Astrocyte (in vitro differentiated cells and primary cell): ENCODE measurements at regions not wholly inside any gene's neighbourhood (a gene's known extent, or its start where the extent isn't known, plus 50 kb on each side); places are given as distances from the start of the nearest gene placed in this dataset.

Experiments used
- EZH2 ChIP-seq: IDR thresholded peaks from 2 replicates; pipeline ENCODE4 v1.6.1; 2012; ENCODE audit warnings: mild to moderate bottlenecking, low read length, inconsistent platforms; ENCODE audit not compliant: insufficient read depth
- TF ChIP-seq, protein P1 (sequence below): IDR thresholded peaks from 2 replicates; pipeline ENCODE4 v1.5.1; 2011; ENCODE audit warnings: low read depth, mild to moderate bottlenecking, inconsistent platforms, low read length, moderate library complexity; ENCODE audit not compliant: insufficient read depth

DNA sequence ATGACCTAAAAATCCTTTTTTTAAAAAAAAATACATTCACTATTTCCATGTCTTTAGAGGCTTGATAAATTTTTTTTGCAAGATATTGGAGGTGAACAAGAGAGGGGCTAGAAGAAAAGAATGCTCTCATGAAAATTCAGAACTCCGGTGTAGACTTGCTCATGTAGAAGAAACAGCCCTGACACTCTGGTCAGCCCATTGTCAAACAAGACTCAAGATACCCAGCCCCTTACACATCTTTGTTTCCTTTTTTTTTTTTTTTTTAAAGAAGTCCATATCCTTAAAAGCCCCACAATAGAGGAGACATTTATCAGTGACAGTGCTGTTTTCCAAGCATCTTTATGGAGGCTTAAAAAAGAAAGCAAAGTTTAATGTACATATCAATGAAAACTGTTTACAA lies 196.8 kb upstream of the RORA start:
- TF ChIP-seq, protein P1, sequence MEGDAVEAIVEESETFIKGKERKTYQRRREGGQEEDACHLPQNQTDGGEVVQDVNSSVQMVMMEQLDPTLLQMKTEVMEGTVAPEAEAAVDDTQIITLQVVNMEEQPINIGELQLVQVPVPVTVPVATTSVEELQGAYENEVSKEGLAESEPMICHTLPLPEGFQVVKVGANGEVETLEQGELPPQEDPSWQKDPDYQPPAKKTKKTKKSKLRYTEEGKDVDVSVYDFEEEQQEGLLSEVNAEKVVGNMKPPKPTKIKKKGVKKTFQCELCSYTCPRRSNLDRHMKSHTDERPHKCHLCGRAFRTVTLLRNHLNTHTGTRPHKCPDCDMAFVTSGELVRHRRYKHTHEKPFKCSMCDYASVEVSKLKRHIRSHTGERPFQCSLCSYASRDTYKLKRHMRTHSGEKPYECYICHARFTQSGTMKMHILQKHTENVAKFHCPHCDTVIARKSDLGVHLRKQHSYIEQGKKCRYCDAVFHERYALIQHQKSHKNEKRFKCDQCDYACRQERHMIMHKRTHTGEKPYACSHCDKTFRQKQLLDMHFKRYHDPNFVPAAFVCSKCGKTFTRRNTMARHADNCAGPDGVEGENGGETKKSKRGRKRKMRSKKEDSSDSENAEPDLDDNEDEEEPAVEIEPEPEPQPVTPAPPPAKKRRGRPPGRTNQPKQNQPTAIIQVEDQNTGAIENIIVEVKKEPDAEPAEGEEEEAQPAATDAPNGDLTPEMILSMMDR: no peak
- no peak for TF ChIP-seq EZH2
